Neural progenitor cell (in vitro differentiated cells): ENCODE measurements at regions not wholly inside any gene's neighbourhood (a gene's known extent, or its start where the extent isn't known, plus 50 kb on each side); places are given as distances from the start of the nearest gene placed in this dataset.

Experiments used
- DNase-seq: peaks from one replicate; pipeline ENCODE4 v3.0.0-alpha.2; 2016; ENCODE audit warnings: low spot score
- H2AFZ ChIP-seq: fragments of 200-600 bp; sonication (generic); replicated peaks from 2 replicates; pipeline ENCODE4 v1.6.1; 2016; ENCODE audit warnings: antibody characterized with exemption
- H3F3A ChIP-seq: fragments of 200-600 bp; sonication (generic); 2 replicates; pipeline ENCODE4 v1.6.1; 2016; ENCODE audit warnings: antibody characterized with exemption, low read depth
- H3K27ac ChIP-seq: fragments of 200-600 bp; sonication (generic); 2 replicates; pipeline ENCODE4 v1.5.1; 2016; ENCODE audit warnings: mild to moderate bottlenecking
- H3K27me3 ChIP-seq: fragments of 200-600 bp; sonication (generic); 2 replicates; pipeline ENCODE4 v1.6.1; 2016; ENCODE audit warnings: mild to moderate bottlenecking, moderate library complexity
- H3K36me3 ChIP-seq: fragments of 200-600 bp; sonication (generic); 2 replicates; pipeline ENCODE4 v1.5.1; 2016
- H3K4me1 ChIP-seq: fragments of 200-600 bp; sonication (generic); 2 replicates; pipeline ENCODE4 v1.6.1; 2016; ENCODE audit warnings: mixed run types
- H3K4me2 ChIP-seq: fragments of 200-600 bp; sonication (generic); 2 replicates; pipeline ENCODE4 v1.6.1; 2016
- H3K4me3 ChIP-seq: fragments of 200-600 bp; sonication (generic); 2 replicates; pipeline ENCODE4 v1.5.1; 2016
- H3K79me2 ChIP-seq: fragments of 200-600 bp; sonication (generic); 2 replicates; pipeline ENCODE4 v1.6.1; 2016; ENCODE audit warnings: low read depth
- H3K9ac ChIP-seq: fragments of 200-600 bp; sonication (generic); 2 replicates; pipeline ENCODE4 v1.6.1; 2016
- H3K9me3 ChIP-seq: fragments of 200-600 bp; sonication (generic); 2 replicates; pipeline ENCODE4 v1.5.1; 2016; ENCODE audit warnings: low read depth
- H4K20me1 ChIP-seq: fragments of 200-600 bp; sonication (generic); 2 replicates; pipeline ENCODE4 v1.6.1; 2016; ENCODE audit warnings: low read depth
- H3K27ac Mint-ChIP-seq: 3 replicates; pipeline ENCODE4 v1.8.0; 2021; ENCODE audit warnings: mixed read lengths
- H3K27me3 Mint-ChIP-seq: 2 replicates; pipeline ENCODE4 v1.8.0; 2022; ENCODE audit warnings: low read depth, mild to moderate bottlenecking, inconsistent platforms, moderate library complexity, mixed read lengths; ENCODE audit not compliant: insufficient read depth
- H3K36me3 Mint-ChIP-seq: 3 replicates; pipeline ENCODE4 v1.8.0; 2021; ENCODE audit warnings: mixed read lengths
- H3K4me1 Mint-ChIP-seq: 3 replicates; pipeline ENCODE4 v1.8.0; 2021; ENCODE audit warnings: mixed read lengths
- H3K4me3 Mint-ChIP-seq: 3 replicates; pipeline ENCODE4 v1.8.0; 2021; ENCODE audit warnings: mild to moderate bottlenecking, moderate library complexity, mixed read lengths
- H3K9me3 Mint-ChIP-seq: 3 replicates; pipeline ENCODE4 v1.8.0; 2020; ENCODE audit warnings: mixed read lengths
- EZH2 ChIP-seq: fragments of 200-600 bp; sonication (generic); IDR thresholded peaks from 2 replicates; pipeline ENCODE4 v1.6.1; 2017; ENCODE audit warnings: antibody characterized with exemption, mild to moderate bottlenecking, moderate library complexity
- EZH2phosphoT487 ChIP-seq: fragments of 200-600 bp; sonication (generic); IDR thresholded peaks from 2 replicates; pipeline ENCODE4 v1.6.1; 2017; ENCODE audit warnings: antibody characterized with exemption
- TF ChIP-seq, protein P1 (sequence below): fragments of 200-600 bp; sonication (generic); IDR thresholded peaks from 2 replicates; pipeline ENCODE4 v1.5.1; 2017; ENCODE audit warnings: antibody characterized with exemption, mild to moderate bottlenecking

GRCh38 chr16:73531021-73531420, 483.1 kb upstream of the ZFHX3 start:
- Histone ChIP-seq H4K20me1 (no peaks in the 10 kb centered on the region), H3K4me3 (no peak overlapping the region), H2AFZ (no peak overlapping the region), H3K79me2 (no peaks in the 10 kb centered on the region), H3K27ac (no peak overlapping the region), H3F3A (no peaks in the 10 kb centered on the region), H3K36me3 (no peaks in the 10 kb centered on the region), H3K27me3 (no peaks in the 10 kb centered on the region), H3K4me2 (no peak overlapping the region), H3K9ac (no peak overlapping the region), H3K9me3 (no peaks in the 10 kb centered on the region), H3K4me1 (no peaks in the 10 kb centered on the region)
- TF ChIP-seq EZH2 (no peak), EZH2phosphoT487 (no peak)
- TF ChIP-seq, protein P1, sequence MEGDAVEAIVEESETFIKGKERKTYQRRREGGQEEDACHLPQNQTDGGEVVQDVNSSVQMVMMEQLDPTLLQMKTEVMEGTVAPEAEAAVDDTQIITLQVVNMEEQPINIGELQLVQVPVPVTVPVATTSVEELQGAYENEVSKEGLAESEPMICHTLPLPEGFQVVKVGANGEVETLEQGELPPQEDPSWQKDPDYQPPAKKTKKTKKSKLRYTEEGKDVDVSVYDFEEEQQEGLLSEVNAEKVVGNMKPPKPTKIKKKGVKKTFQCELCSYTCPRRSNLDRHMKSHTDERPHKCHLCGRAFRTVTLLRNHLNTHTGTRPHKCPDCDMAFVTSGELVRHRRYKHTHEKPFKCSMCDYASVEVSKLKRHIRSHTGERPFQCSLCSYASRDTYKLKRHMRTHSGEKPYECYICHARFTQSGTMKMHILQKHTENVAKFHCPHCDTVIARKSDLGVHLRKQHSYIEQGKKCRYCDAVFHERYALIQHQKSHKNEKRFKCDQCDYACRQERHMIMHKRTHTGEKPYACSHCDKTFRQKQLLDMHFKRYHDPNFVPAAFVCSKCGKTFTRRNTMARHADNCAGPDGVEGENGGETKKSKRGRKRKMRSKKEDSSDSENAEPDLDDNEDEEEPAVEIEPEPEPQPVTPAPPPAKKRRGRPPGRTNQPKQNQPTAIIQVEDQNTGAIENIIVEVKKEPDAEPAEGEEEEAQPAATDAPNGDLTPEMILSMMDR = no peak
- no peak for DNase-seq
- Mint-ChIP-seq H3K27me3 (no peaks in the 10 kb centered on the region), H3K9me3 (peaks cover 12% of the 10 kb centered on the region), H3K4me3 (no peak overlapping the region), H3K27ac (no peak overlapping the region), H3K4me1 (no peaks in the 10 kb centered on the region), H3K36me3 (no peaks in the 10 kb centered on the region)

GRCh38 chr16:73530529-73530928, 482.6 kb upstream of the ZFHX3 start:
- H3K79me2 ChIP-seq = no peaks in the 10 kb centered on the region
- no peaks in the 10 kb centered on the region for H3F3A ChIP-seq
- no peaks in the 10 kb centered on the region for H4K20me1 ChIP-seq
- no peak overlapping the region for H3K4me2 ChIP-seq
- H3K4me1 ChIP-seq = no peaks in the 10 kb centered on the region
- H3K27me3 Mint-ChIP-seq = no peaks in the 10 kb centered on the region
- no peaks in the 10 kb centered on the region for H3K9me3 ChIP-seq
- H3K4me1 Mint-ChIP-seq = no peaks in the 10 kb centered on the region
- H3K4me3 Mint-ChIP-seq = no peak overlapping the region
- H3K4me3 ChIP-seq = no peak overlapping the region
- DNase-seq = no peak
- H3K27ac Mint-ChIP-seq = no peak overlapping the region
- no peaks in the 10 kb centered on the region for H3K36me3 ChIP-seq
- no peaks in the 10 kb centered on the region for H3K27me3 ChIP-seq
- no peak overlapping the region for H3K9ac ChIP-seq
- H3K36me3 Mint-ChIP-seq = no peaks in the 10 kb centered on the region
- peaks cover 12% of the 10 kb centered on the region for H3K9me3 Mint-ChIP-seq
- H3K27ac ChIP-seq = no peak overlapping the region
- TF ChIP-seq, protein P1 = no peak
- no peak overlapping the region for H2AFZ ChIP-seq

- H3K79me2 ChIP-seq = no peaks in the 10 kb centered on the region
- H3K27me3 Mint-ChIP-seq = no peaks in the 10 kb centered on the region
- H4K20me1 ChIP-seq = no peaks in the 10 kb centered on the region
- H3K27ac Mint-ChIP-seq = no peak overlapping the region
- no peak overlapping the region for H3K4me2 ChIP-seq
- H3K4me1 ChIP-seq = no peaks in the 10 kb centered on the region
- H3K9me3 ChIP-seq = no peaks in the 10 kb centered on the region
- H3K27me3 ChIP-seq = no peaks in the 10 kb centered on the region
- no peak overlapping the region for H3K4me3 Mint-ChIP-seq
- TF ChIP-seq EZH2phosphoT487 = no peak
- TF ChIP-seq EZH2 = no peak
- TF ChIP-seq, protein P1 = no peak
- no peaks in the 10 kb centered on the region for H3F3A ChIP-seq
- no peak overlapping the region for H2AFZ ChIP-seq
- H3K27ac ChIP-seq = no peak overlapping the region
- no peaks in the 10 kb centered on the region for H3K4me1 Mint-ChIP-seq
- H3K9ac ChIP-seq = no peak overlapping the region
- no peak for DNase-seq
- no peaks in the 10 kb centered on the region for H3K36me3 ChIP-seq
- no peak overlapping the region for H3K4me3 ChIP-seq
- peaks cover 12% of the 10 kb centered on the region for H3K9me3 Mint-ChIP-seq
- H3K36me3 Mint-ChIP-seq = no peaks in the 10 kb centered on the region
These were observed 481.5 kb upstream of the ZFHX3 start for GRCh38 chr16:73529303-73530012.
